HG02840 (cell line): ENCODE measurements at regions not wholly inside any gene's neighbourhood (a gene's known extent, or its start where the extent isn't known, plus 50 kb on each side); places are given as distances from the start of the nearest gene placed in this dataset.
"Not testable (repeated sequence)": the region's sequence is repeated elsewhere in the genome, so short reads cannot be mapped to it uniquely, and the experiment has no call there.

Experiments used
- ATAC-seq: cut with Tn5 transposase; IDR thresholded peaks from one replicate; pipeline ENCODE4 v1.9.1; 2021; ENCODE audit warnings: mild to moderate bottlenecking, moderate library complexity, moderate number of reproducible peaks; ENCODE audit not compliant: unreplicated experiment, low FRiP score

DNA sequence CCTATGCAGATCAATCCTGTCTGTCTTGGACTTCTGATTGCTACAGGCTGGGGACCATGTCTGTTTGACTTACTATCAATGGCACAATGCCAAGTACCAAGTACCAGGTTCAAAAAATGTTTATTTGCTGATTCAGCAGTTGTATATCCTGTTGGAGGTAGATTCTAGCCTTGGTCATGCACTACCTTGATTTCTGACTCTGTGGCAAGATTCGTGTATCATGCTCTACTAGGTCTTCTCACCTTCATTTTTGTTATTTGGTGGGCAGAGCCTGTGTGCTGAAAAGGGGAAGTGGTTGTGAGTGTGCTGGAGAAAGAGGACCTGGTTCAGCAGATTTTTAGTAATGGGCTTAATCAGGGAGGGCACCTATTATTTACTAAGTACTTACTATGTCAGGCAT, 192.4 kb upstream of the MYLIP start:
- ATAC-seq = no peak

GRCh38 chr6:15935661-15936060, 193.2 kb upstream of the MYLIP start:
- no peak for ATAC-seq

GRCh38 chr6:15931697-15932096, 197.2 kb upstream of the MYLIP start:
- ATAC-seq = not testable (repeated sequence)

- ATAC-seq = no peak
Measured at GRCh38 chr6:15930207-15930606, 198.7 kb upstream of the MYLIP start.

GRCh38 chr6:15929685-15930084, 199.2 kb upstream of the MYLIP start:
- ATAC-seq = no peak

GRCh38 chr6:15927531-15928225, 201.2 kb upstream of the MYLIP start:
- ATAC-seq = no peak

GRCh38 chr6:15926256-15926655, 202.6 kb upstream of the MYLIP start:
- no peak for ATAC-seq

DNA sequence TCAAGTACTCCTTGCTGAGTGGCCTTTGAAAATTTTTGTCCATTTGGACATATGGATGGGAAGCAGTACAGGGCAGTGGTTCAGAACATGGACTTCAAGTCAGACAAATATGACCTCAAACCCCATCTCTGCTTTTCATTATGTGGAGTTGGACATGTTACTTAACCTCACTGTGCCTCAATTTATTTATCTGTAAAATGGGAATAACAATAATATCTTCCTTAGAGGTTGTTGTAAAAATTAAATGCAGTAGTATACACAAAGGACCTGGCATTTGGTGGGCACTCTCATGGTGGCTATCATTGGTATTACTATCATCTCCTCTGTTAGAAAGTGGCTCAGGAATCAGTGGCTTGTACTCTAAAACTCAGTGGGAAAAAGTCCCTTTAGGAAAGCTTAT, 204.0 kb upstream of the MYLIP start:
- ATAC-seq = no peak

DNA sequence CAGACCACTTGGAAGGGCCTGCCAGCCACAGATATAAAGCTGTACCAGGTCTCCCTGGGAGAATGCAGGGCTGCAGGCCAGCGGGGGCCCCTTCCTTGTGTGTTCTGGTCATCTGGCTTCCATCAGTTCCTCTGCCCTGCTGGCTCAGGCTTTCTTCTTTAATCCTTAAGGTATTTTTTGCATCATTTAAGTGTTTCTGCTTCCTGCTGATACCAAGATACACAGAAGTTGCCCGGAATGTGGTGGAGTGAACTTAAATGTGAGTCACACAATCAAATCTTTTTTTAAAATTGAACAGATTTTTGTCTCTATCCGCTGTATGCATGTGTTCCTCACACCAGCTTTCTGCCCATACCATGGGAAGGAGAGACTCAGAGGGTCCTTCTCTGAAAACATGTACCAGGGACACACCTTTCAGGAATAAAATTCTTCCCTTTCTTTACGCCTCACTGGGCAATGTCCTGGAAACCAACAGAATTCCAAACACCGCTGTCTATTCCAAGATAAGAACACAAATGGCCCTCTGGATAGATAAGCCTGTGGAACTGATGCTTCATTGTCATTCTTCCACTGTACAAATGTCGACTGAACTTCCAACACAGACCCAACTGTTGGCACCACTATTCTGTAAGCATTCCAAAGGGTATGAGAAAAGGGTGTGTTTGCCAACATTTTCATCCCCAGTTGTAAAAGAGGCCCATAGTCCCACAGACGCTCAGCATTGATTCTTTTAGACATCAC, 206.2 kb upstream of the MYLIP start:
- no peak for ATAC-seq

- ATAC-seq = no peak
Measured at GRCh38 chr6:15921243-15921642, 207.6 kb upstream of the MYLIP start.

- no peak for ATAC-seq
Measured at GRCh38 chr6:15916581-15916980, 212.3 kb upstream of the MYLIP start.

DNA sequence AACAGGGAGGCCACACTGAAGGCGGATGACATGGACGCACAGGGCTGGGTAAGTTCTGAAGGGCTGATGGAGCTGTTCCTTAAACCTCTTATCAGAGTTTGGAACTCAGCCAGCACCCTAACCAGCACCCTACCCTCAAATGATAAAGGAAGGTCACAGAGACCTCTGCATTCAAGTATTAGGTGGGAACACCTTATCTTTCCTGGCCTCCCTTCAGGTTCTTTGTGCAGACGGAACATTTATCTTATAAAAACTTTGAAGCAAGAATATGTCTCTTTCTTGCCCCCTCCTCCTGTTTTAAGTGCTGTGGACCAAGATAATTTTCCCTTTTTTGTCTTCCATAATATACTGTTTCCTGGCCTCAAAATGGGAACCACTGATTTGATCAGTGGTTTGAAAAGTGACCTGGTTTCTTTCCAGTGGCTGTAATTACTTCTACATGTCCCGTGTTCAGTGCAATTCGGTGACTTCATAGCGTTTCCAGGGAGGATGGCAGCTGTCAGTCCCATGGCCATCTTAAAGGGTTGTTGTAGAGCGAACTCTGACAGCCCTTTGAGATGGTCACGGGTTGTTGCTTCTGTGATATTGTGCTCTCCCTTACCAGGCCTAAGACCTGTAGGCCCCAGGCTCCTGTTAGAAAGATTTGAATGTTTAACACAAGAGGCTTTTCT, 213.2 kb upstream of the MYLIP start:
- no peak for ATAC-seq

DNA sequence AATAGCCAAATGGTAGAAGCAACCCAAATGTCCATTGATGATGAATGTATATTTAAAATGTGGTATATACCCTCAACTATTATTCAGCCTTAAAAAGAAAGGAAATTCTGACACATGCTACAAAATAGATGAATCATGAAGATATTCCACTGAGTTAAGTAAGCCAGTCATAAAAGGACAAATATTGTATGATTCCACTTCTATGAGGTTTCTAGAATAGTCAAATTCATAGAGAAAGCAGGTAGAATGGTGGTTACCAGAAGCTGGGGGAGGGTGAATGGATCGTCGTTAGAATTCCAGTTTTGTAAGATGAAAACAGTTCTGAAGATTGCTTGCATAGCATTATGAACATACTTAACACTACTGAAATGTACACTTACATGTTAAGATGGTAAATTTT, 214.3 kb upstream of the MYLIP start:
- ATAC-seq = no peak

DNA sequence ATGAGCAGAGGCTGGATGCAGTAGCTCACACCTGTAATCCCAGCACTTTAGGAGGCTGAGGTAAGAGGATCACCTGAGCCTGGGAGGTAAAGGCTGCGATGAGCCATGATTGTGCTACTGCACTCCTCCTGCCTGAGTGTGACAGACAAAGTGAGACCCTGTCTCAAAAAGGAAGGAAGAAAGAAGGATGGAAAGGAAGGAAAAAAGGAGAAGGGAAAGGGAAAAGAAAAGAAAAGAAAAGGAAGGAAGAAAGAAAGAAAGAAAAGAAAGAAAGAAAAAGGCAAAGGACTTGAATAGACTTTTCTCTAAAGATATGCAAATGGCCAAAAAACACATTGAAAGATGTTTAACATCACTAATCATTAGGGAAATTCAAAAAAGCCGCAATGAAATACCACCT, 215.3 kb upstream of the MYLIP start:
- no peak for ATAC-seq

GRCh38 chr6:15912505-15913400, 216.1 kb upstream of the MYLIP start:
- ATAC-seq = no peak

- no peak for ATAC-seq
Measured at GRCh38 chr6:15911753-15912504, 217.0 kb upstream of the MYLIP start.

GRCh38 chr6:15909290-15910070, 219.4 kb upstream of the MYLIP start:
- ATAC-seq = no peak

GRCh38 chr6:15908871-15909270, 220.0 kb upstream of the MYLIP start:
- ATAC-seq = no peak

DNA sequence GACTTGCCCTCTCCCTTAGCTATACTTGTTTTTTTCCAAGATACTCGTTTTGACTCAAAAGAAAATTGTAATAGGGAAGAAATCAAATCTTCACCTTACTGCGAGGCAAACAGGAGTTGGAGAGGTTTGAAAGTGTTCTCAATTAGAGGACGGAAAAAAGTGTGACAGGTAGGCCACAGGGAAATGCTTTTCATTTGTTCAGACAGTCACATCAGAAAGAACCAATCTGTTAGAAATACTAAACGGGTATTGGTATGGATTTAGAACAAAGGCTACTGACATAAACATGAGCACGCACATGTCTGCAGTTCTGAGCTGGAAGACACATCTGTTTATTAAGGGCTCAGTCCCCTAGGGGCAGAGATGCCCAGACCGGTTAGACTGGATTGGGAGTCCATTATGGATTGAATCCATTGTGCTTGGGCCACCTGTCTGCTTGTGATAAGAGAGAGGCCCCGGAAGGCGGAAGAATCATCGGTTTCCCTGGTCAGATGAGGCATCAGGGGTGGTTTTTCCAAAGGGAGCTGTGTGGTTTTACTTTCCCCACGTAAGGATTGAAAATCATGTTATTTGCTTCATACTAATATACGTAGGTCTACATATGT, 220.9 kb upstream of the MYLIP start:
- ATAC-seq = no peak
